Psoas muscle (tissue), 7 donors: ENCODE measurements at regions not wholly inside any gene's neighbourhood (a gene's known extent, or its start where the extent isn't known, plus 50 kb on each side); places are given as distances from the start of the nearest gene placed in this dataset.

ENCODE experiments used
- ATAC-seq, 4 donors: fragments of 200-7000 bp; cut with Tn5 transposase; one replicate each; pipeline ENCODE4 v1.9.1; 2020; ENCODE audit warnings: moderate library complexity in 3 of 4, mild to moderate bottlenecking in 2 of 4
- DNase-seq, 2 donors: peaks; one replicate each; pipeline ENCODE4 v3.0.0-alpha.2; 2020
- H3K27ac ChIP-seq: fragments of 200-600 bp; one replicate; pipeline ENCODE4 v1.8.0; 2022
- H3K27me3 ChIP-seq, 3 donors: fragments of 200-600 bp in 1 of 3; one replicate each; pipeline versions ENCODE4 v1.6.1 to v1.8.0; 2013 to 2022; ENCODE audit warnings: low read length in 2 of 3, mild to moderate bottlenecking in 2 of 3, moderate library complexity in 1 of 3; ENCODE audit not compliant: insufficient read depth in 3 of 3
- H3K36me3 ChIP-seq, 2 donors: fragments of 200-600 bp in 1 of 2; one replicate each; pipeline versions ENCODE4 v1.6.1 to v1.8.0; 2013 to 2022; ENCODE audit warnings: low read depth in 1 of 2, mild to moderate bottlenecking in 1 of 2, moderate library complexity in 1 of 2; ENCODE audit not compliant: insufficient read depth in 1 of 2
- H3K4me1 ChIP-seq: fragments of 200-600 bp; one replicate; pipeline ENCODE4 v1.8.0; 2022
- H3K4me3 ChIP-seq: fragments of 200-600 bp; one replicate; pipeline ENCODE4 v1.8.0; 2022; ENCODE audit warnings: mild to moderate bottlenecking
- H3K9me3 ChIP-seq: fragments of 200-600 bp; one replicate; pipeline ENCODE4 v1.8.0; 2022
- CTCF ChIP-seq: fragments of 200-600 bp; IDR thresholded peaks from one replicate; pipeline ENCODE4 v1.8.0; 2022; ENCODE audit warnings: antibody characterized with exemption
- WGBS, 3 donors: extraction: QIAGEN DNeasy Blood & Tissue Kit; methylation state at CpG; one replicate each; pipeline versions ENCODE4 v1.1.6 to v1.1.7; 2013; 5-methylcytosine and 5-hydroxymethylcytosine counted together
- intact Hi-C, 2 donors: fragments of 100-400 bp; cut with DNase I; formaldehyde crosslinking; loops; one replicate each; pipeline versions ENCODE4 v1.11.0 to v1.14.2; 2022
- donor health status: healthy with polysubstance abuse.
- donor health status: DM: no; HTN: no; CAD: no; lungs with moderate emphysema.
- donor health status: Bipolar disorder and iron deficiency.
- donor health status: healthy.
- donor health status: DM: yes; HTN: yes; CAD: no.
- donor health status: DM: no; HTN: no; CAD: no.
- donor health status: DM: yes; HTN: yes; CAD: no.

GRCh38 chr2:176542476-176542875 is 273.2 kb downstream of the MTX2 start:
- no peak overlapping the region for H3K4me3 ChIP-seq
- H3K27me3 ChIP-seq, result no peaks in the 10 kb centered on the region
- DNase-seq (no peak), ATAC-seq (no peak)
- H3K9me3 ChIP-seq, result no peaks in the 10 kb centered on the region
- 24 to 42% (median 28%) methylated on average over 1 of the region's 1 CpG for WGBS, 3 donors
- H3K36me3 ChIP-seq, result no peaks in the 10 kb centered on the region
- intact Hi-C loops, result no loop called here
- TF ChIP-seq CTCF, result no peak
- no peak overlapping the region for H3K27ac ChIP-seq
- H3K4me1 ChIP-seq, result no peaks in the 10 kb centered on the region

GRCh38 chr2:176544557-176544956 is 275.3 kb downstream of the MTX2 start:
- WGBS, 3 donors, result 79 to 88% (median 83%) methylated on average over 4 of the region's 4 CpGs
- no peaks in the 10 kb centered on the region for H3K4me1 ChIP-seq
- intact Hi-C loops, result no loop called here
- no peaks in the 10 kb centered on the region for H3K9me3 ChIP-seq
- DNase-seq (no peak), ATAC-seq (no peak)
- TF ChIP-seq CTCF, result no peak
- H3K36me3 ChIP-seq, result no peaks in the 10 kb centered on the region
- H3K4me3 ChIP-seq, result no peak overlapping the region
- no peak overlapping the region for H3K27ac ChIP-seq
- H3K27me3 ChIP-seq, result peaks cover 0 to 4% (median 0%) of the 10 kb centered on the region in 3 donors

GRCh38 chr2:176544991-176545956 is 276.0 kb downstream of the MTX2 start:
- no peak for ATAC-seq
- WGBS, 3 donors, result 39 to 46% (median 41%) methylated on average over 4 of the region's 4 CpGs
- no peak for DNase-seq
- intact Hi-C loops, result no loop called here
- peaks cover 0 to 4% (median 0%) of the 10 kb centered on the region in 3 donors for H3K27me3 ChIP-seq
- H3K27ac ChIP-seq, result no peak overlapping the region
- H3K9me3 ChIP-seq, result no peaks in the 10 kb centered on the region
- H3K36me3 ChIP-seq, result no peaks in the 10 kb centered on the region
- H3K4me3 ChIP-seq, result no peak overlapping the region
- TF ChIP-seq CTCF, result no peak
- no peaks in the 10 kb centered on the region for H3K4me1 ChIP-seq

GRCh38 chr2:176546550-176546949 is 277.3 kb downstream of the MTX2 start:
- H3K27me3 ChIP-seq, result peaks cover 0 to 4% (median 0%) of the 10 kb centered on the region in 3 donors

More at GRCh38 chr2:176546550-176546949, 277.3 kb downstream of the MTX2 start:
- Histone ChIP-seq H3K36me3 (no peaks in the 10 kb centered on the region), H3K4me1 (no peaks in the 10 kb centered on the region), H3K4me3 (no peak overlapping the region), H3K27ac (no peak overlapping the region), H3K9me3 (no peaks in the 10 kb centered on the region)
- ATAC-seq (no peak), DNase-seq (no peak)
- no peak for TF ChIP-seq CTCF
- 90 to 93% (median 92%) methylated on average over 4 of the region's 4 CpGs for WGBS, 3 donors
- intact Hi-C loops, result no loop called here
